Peyer's patch (tissue), 4 donors: ENCODE measurements at regions not wholly inside any gene's neighbourhood (a gene's known extent, or its start where the extent isn't known, plus 50 kb on each side); places are given as distances from the start of the nearest gene placed in this dataset.
"Not testable (repeated sequence)": the region's sequence is repeated elsewhere in the genome, so short reads cannot be mapped to it uniquely, and the experiment has no call there.

Experiments used
- DNase-seq, 3 donors: peaks; one replicate each; pipeline ENCODE4 v3.0.0-alpha.2; 2017 to 2019
- H3K27ac ChIP-seq, 4 donors: fragments of 200-600 bp; sonication (generic); one replicate each; pipeline ENCODE4 v1.5.1; 2016 to 2019
- H3K27me3 ChIP-seq, 2 donors: fragments of 200-600 bp; sonication (generic); one replicate each; pipeline ENCODE4 v1.5.1; 2019
- H3K36me3 ChIP-seq, 3 donors: fragments of 200-600 bp; sonication (generic); one replicate each; pipeline ENCODE4 v1.5.1; 2016 to 2019
- H3K4me1 ChIP-seq, 4 donors: fragments of 200-600 bp; sonication (generic); one replicate each; pipeline ENCODE4 v1.5.1; 2016 to 2019
- H3K4me3 ChIP-seq, 4 donors: fragments of 200-600 bp; sonication (generic); 1 replicate in 3 of 4; 2 replicates in 1 of 4; pipeline ENCODE4 v1.5.1; 2016 to 2019; ENCODE audit warnings: mild to moderate bottlenecking in 1 of 4
- H3K9me3 ChIP-seq, 4 donors: fragments of 200-600 bp; sonication (generic); one replicate each; pipeline ENCODE4 v1.5.1; 2016 to 2019; ENCODE audit warnings: mild to moderate bottlenecking in 1 of 4
- CTCF ChIP-seq, 6 experiments: fragments of 450-650 bp in 4 of 6; fragments of 200-600 bp in 2 of 6; sonication (generic) in 1 of 6; IDR thresholded peaks; one replicate each; pipeline ENCODE4 v1.5.1; 2017 to 2019; ENCODE audit warnings: antibody characterized with exemption in 6 of 6, mild to moderate bottlenecking in 3 of 6, moderate library complexity in 1 of 6
- POLR2A ChIP-seq, 2 donors: fragments of 450-650 bp; IDR thresholded peaks; one replicate each; pipeline ENCODE4 v1.5.1; 2017; ENCODE audit warnings: antibody characterized with exemption in 2 of 2, mild to moderate bottlenecking in 2 of 2, moderate library complexity in 2 of 2

- Histone ChIP-seq H3K4me3 (no peak overlapping the region), H3K4me1 (no peaks in the 10 kb centered on the region), H3K9me3 (no peaks in the 10 kb centered on the region), H3K36me3 (no peaks in the 10 kb centered on the region), H3K27me3 (no peaks in the 10 kb centered on the region), H3K27ac (no peak overlapping the region)
- no peak for DNase-seq
- TF ChIP-seq POLR2A (IDR thresholded peaks at IDR 0.05): no peak
- no peak for TF ChIP-seq CTCF (IDR thresholded peaks at IDR 0.05)
Observed at GRCh38 chr20:58573986-58574385, 58.8 kb upstream of the APCDD1L start.

- Histone ChIP-seq H3K4me3 (no peak overlapping the region), H3K27ac (no peak overlapping the region), H3K27me3 (no peaks in the 10 kb centered on the region), H3K36me3 (no peaks in the 10 kb centered on the region), H3K4me1 (no peaks in the 10 kb centered on the region), H3K9me3 (no peaks in the 10 kb centered on the region)
- no peak for TF ChIP-seq CTCF (IDR thresholded peaks at IDR 0.05)
- DNase-seq: no peak
Observed at GRCh38 chr20:58573257-58573656, 58.1 kb upstream of the APCDD1L start.

- not testable (repeated sequence) for H3K27me3 ChIP-seq, H3K9me3 ChIP-seq, H3K4me3 ChIP-seq, H3K27ac ChIP-seq, H3K4me1 ChIP-seq, DNase-seq, H3K36me3 ChIP-seq
Observed at GRCh38 chr20:58572428-58572763, 57.2 kb upstream of the APCDD1L start.

- H3K27ac ChIP-seq: no peak overlapping the region
- no peaks in the 10 kb centered on the region for H3K4me1 ChIP-seq
Observed at GRCh38 chr20:58571693-58572427, 56.7 kb upstream of the APCDD1L start.

GRCh38 chr20:58571356-58571692, 56.1 kb upstream of the APCDD1L start:
- no peak overlapping the region for H3K27ac ChIP-seq
- no peaks in the 10 kb centered on the region for H3K9me3 ChIP-seq
- no peaks in the 10 kb centered on the region for H3K27me3 ChIP-seq
- no peak overlapping the region for H3K4me3 ChIP-seq
- H3K4me1 ChIP-seq: no peaks in the 10 kb centered on the region
- no peak for TF ChIP-seq CTCF (IDR thresholded peaks at IDR 0.05)
- TF ChIP-seq POLR2A (IDR thresholded peaks at IDR 0.05): no peak
- no peaks in the 10 kb centered on the region for H3K36me3 ChIP-seq
- DNase-seq: no peak

More at GRCh38 chr20:58571693-58572427, 56.7 kb upstream of the APCDD1L start:
- Histone ChIP-seq H3K4me3 (no peak overlapping the region), H3K36me3 (no peaks in the 10 kb centered on the region), H3K27me3 (no peaks in the 10 kb centered on the region), H3K9me3 (no peaks in the 10 kb centered on the region)
- TF ChIP-seq POLR2A (IDR thresholded peaks at IDR 0.05) (no peak), CTCF (IDR thresholded peaks at IDR 0.05) (no peak)
- DNase-seq: no peak

GRCh38 chr20:58570204-58570859, 55.1 kb upstream of the APCDD1L start:
- H3K9me3 ChIP-seq: no peaks in the 10 kb centered on the region
- no peaks in the 10 kb centered on the region for H3K27me3 ChIP-seq
- H3K4me1 ChIP-seq: no peaks in the 10 kb centered on the region
- no peak overlapping the region for H3K27ac ChIP-seq
- H3K36me3 ChIP-seq: no peaks in the 10 kb centered on the region
- no peak for DNase-seq
- no peak for TF ChIP-seq CTCF (IDR thresholded peaks at IDR 0.05)
- TF ChIP-seq POLR2A (IDR thresholded peaks at IDR 0.05): no peak
- no peak overlapping the region for H3K4me3 ChIP-seq
